ENCODE measurements at regions not wholly inside any gene's neighbourhood (a gene's known extent, or its start where the extent isn't known, plus 50 kb on each side); places are given as distances from the start of the nearest gene placed in this dataset.

- Histone ChIP-seq H3K36me3 (ENCODE audit: insufficient read depth, low read length) (no peaks in the 10 kb centered on the region), H3K9me3 (ENCODE audit: low read length) (no peaks in the 10 kb centered on the region), H3K79me2 (ENCODE audit: insufficient read depth, low read depth, low read length) (no peaks in the 10 kb centered on the region), H4K20me1 (ENCODE audit: insufficient read depth, low read length) (no peaks in the 10 kb centered on the region), H2AFZ (ENCODE audit: low read length) (no peak overlapping the region), H3K4me1 (ENCODE audit: insufficient read depth, low read length, poor library complexity, severe bottlenecking) (no peaks in the 10 kb centered on the region), H3K4me2 (ENCODE audit: low read length) (no peak overlapping the region), H3K4me3 (ENCODE audit: low read depth, low read length, poor library complexity, severe bottlenecking) (no peak overlapping the region), H3K9me2 (ENCODE audit: insufficient read depth, low read length) (no peaks in the 10 kb centered on the region), H3K27ac (ENCODE audit: low read depth, low read length, poor library complexity, severe bottlenecking) (no peak overlapping the region)
- no peak for DNase-seq (ENCODE audit: low spot score)
- no TSS peak for BruUV-seq (replicated peaks)
- intact Hi-C loops (cut with micrococcal nuclease; ENCODE audit: unreplicated experiment) = no loop called here
- ChIA-PET CTCF (ENCODE audit: unreplicated experiment) (no interaction called here), POLR2A (no interaction called here)
- no peak for TF ChIP-seq EZH2phosphoT487 (IDR thresholded peaks at IDR 0.05; ENCODE audit: borderline replicate concordance, low read depth, low read length)
- TF ChIP-seq CTCF (conservative IDR thresholded peaks at IDR 0.05; ENCODE audit: low read length) = no peak
Observed at GRCh38 chr18:38250971-38251370, 685.4 kb upstream of the CELF4 start.

- no peak overlapping the region for H2AFZ ChIP-seq (ENCODE audit: low read length)
- CTCF ChIA-PET (ENCODE audit: unreplicated experiment) = no interaction called here
- no peaks in the 10 kb centered on the region for H4K20me1 ChIP-seq (ENCODE audit: insufficient read depth, low read length)
- no peak for TF ChIP-seq EZH2phosphoT487 (IDR thresholded peaks at IDR 0.05; ENCODE audit: borderline replicate concordance, low read depth, low read length)
- no peak for TF ChIP-seq CTCF (conservative IDR thresholded peaks at IDR 0.05; ENCODE audit: low read length)
- H3K9me2 ChIP-seq (ENCODE audit: insufficient read depth, low read length) = no peaks in the 10 kb centered on the region
- H3K79me2 ChIP-seq (ENCODE audit: insufficient read depth, low read depth, low read length) = no peaks in the 10 kb centered on the region
- H3K4me1 ChIP-seq (ENCODE audit: insufficient read depth, low read length, poor library complexity, severe bottlenecking) = no peaks in the 10 kb centered on the region
- BruUV-seq (replicated peaks) = no TSS peak
- no peak for DNase-seq (ENCODE audit: low spot score)
- no peak overlapping the region for H3K4me3 ChIP-seq (ENCODE audit: low read depth, low read length, poor library complexity, severe bottlenecking)
- H3K9me3 ChIP-seq (ENCODE audit: low read length) = no peaks in the 10 kb centered on the region
- POLR2A ChIA-PET = interaction anchor here (0.7 kb wide), 1 partner anchor 1876 kb away, joined by 3 read pairs; no protein-coding TSS in a partner anchor
- intact Hi-C loops (cut with micrococcal nuclease; ENCODE audit: unreplicated experiment) = no loop called here
- no peak overlapping the region for H3K4me2 ChIP-seq (ENCODE audit: low read length)
- H3K36me3 ChIP-seq (ENCODE audit: insufficient read depth, low read length) = no peaks in the 10 kb centered on the region
- H3K27ac ChIP-seq (ENCODE audit: low read depth, low read length, poor library complexity, severe bottlenecking) = no peak overlapping the region
Observed at GRCh38 chr18:38244480-38244879, 678.9 kb upstream of the CELF4 start.

GRCh38 chr18:38243291-38243690, 677.7 kb upstream of the CELF4 start:
- ChIA-PET POLR2A (no interaction called here), CTCF (ENCODE audit: unreplicated experiment) (no interaction called here)
- Histone ChIP-seq H3K4me3 (ENCODE audit: low read depth, low read length, poor library complexity, severe bottlenecking) (no peak overlapping the region), H3K4me1 (ENCODE audit: insufficient read depth, low read length, poor library complexity, severe bottlenecking) (no peaks in the 10 kb centered on the region), H3K9me3 (ENCODE audit: low read length) (no peaks in the 10 kb centered on the region), H3K4me2 (ENCODE audit: low read length) (no peak overlapping the region), H2AFZ (ENCODE audit: low read length) (no peak overlapping the region), H3K36me3 (ENCODE audit: insufficient read depth, low read length) (no peaks in the 10 kb centered on the region), H3K9me2 (ENCODE audit: insufficient read depth, low read length) (no peaks in the 10 kb centered on the region), H4K20me1 (ENCODE audit: insufficient read depth, low read length) (no peaks in the 10 kb centered on the region), H3K27ac (ENCODE audit: low read depth, low read length, poor library complexity, severe bottlenecking) (no peak overlapping the region), H3K79me2 (ENCODE audit: insufficient read depth, low read depth, low read length) (no peaks in the 10 kb centered on the region)
- BruUV-seq (replicated peaks) = no TSS peak
- no peak for DNase-seq (ENCODE audit: low spot score)
- TF ChIP-seq CTCF (conservative IDR thresholded peaks at IDR 0.05; ENCODE audit: low read length) = no peak
- no peak for TF ChIP-seq EZH2phosphoT487 (IDR thresholded peaks at IDR 0.05; ENCODE audit: borderline replicate concordance, low read depth, low read length)
- intact Hi-C loops (cut with micrococcal nuclease; ENCODE audit: unreplicated experiment) = no loop called here
